WTC11 (cell line): ENCODE measurements at regions not wholly inside any gene's neighbourhood (a gene's known extent, or its start where the extent isn't known, plus 50 kb on each side); places are given as distances from the start of the nearest gene placed in this dataset.

Experiments used
- ATAC-seq: fragments of 200-7000 bp; cut with Tn5 transposase; 2 replicates; pipeline ENCODE4 v1.10.0; 2021; ENCODE audit warnings: mild to moderate bottlenecking, moderate library complexity
- CTCF ChIA-PET: fragments of 300-600 bp; sonication (Branson Sonifier 250); formaldehyde crosslinking; loops from one replicate; lab custom pipeline; 2021; ENCODE audit warnings: antibody characterized with exemption; lab: Charles Lee
- POLR2A ChIA-PET: fragments of 350-600 bp; sonication (Branson Sonifier 250); formaldehyde crosslinking; loops from one replicate; lab custom pipeline; 2021; ENCODE audit warnings: antibody characterized with exemption; lab: Charles Lee
- DNase-seq: peaks from one replicate; pipeline ENCODE4 v3.0.0; 2021; ENCODE audit warnings: low spot score
- H3K27ac Mint-ChIP-seq: 2 replicates; pipeline ENCODE4 v1.8.0; 2021; ENCODE audit warnings: mixed read lengths
- H3K27me3 Mint-ChIP-seq: 2 replicates; pipeline ENCODE4 v1.8.0; 2021; ENCODE audit warnings: low read depth, mild to moderate bottlenecking, moderate library complexity, mixed read lengths
- H3K36me3 Mint-ChIP-seq: 2 replicates; pipeline ENCODE4 v1.8.0; 2021; ENCODE audit warnings: mixed read lengths
- H3K4me1 Mint-ChIP-seq: 2 replicates; pipeline ENCODE4 v1.8.0; 2022; ENCODE audit warnings: mixed read lengths
- H3K4me3 Mint-ChIP-seq: 2 replicates; pipeline ENCODE4 v1.8.0; 2021; ENCODE audit warnings: mild to moderate bottlenecking, moderate library complexity, mixed read lengths
- H3K9me3 Mint-ChIP-seq: 2 replicates; pipeline ENCODE4 v1.8.0; 2021; ENCODE audit warnings: mixed read lengths
- CREM ChIP-seq: sonication (generic); formaldehyde crosslinking; IDR thresholded peaks from 2 replicates; pipeline ENCODE4 v1.8.1; 2022; ENCODE audit warnings: mild to moderate bottlenecking, missing genetic modification reagents, moderate library complexity
- ESRRA ChIP-seq: sonication (generic); formaldehyde crosslinking; IDR thresholded peaks from 2 replicates; pipeline ENCODE4 v1.8.1; 2022; ENCODE audit warnings: mild to moderate bottlenecking, missing genetic modification reagents, borderline replicate concordance
- FOXK1 ChIP-seq: sonication (generic); formaldehyde crosslinking; IDR thresholded peaks from 2 replicates; pipeline ENCODE4 v1.8.0; 2022; ENCODE audit warnings: mild to moderate bottlenecking, moderate library complexity, missing genetic modification reagents
- IRF2 ChIP-seq: sonication (generic); formaldehyde crosslinking; IDR thresholded peaks from 2 replicates; pipeline ENCODE4 v1.8.0; 2022; ENCODE audit warnings: low read depth, missing genetic modification reagents, borderline replicate concordance
- MXD4 ChIP-seq: fragments of 250-450 bp; sonication (Bioruptor Pico); IDR thresholded peaks from 2 replicates; pipeline ENCODE4 v1.8.0; 2021; ENCODE audit warnings: mild to moderate bottlenecking, moderate library complexity, borderline replicate concordance
- MYBL2 ChIP-seq: sonication (generic); formaldehyde crosslinking; IDR thresholded peaks from 2 replicates; pipeline ENCODE4 v1.8.1; 2023; ENCODE audit warnings: mild to moderate bottlenecking, moderate library complexity, missing genetic modification reagents
- NFE2L1 ChIP-seq: sonication (generic); formaldehyde crosslinking; IDR thresholded peaks from 2 replicates; pipeline ENCODE4 v1.8.1; 2023; ENCODE audit warnings: missing genetic modification reagents
- NR1H2 ChIP-seq: sonication (generic); formaldehyde crosslinking; IDR thresholded peaks from 2 replicates; pipeline ENCODE4 v1.9.0; 2021; ENCODE audit warnings: mild to moderate bottlenecking, moderate library complexity, missing genetic modification reagents
- NR2C2 ChIP-seq: sonication (generic); formaldehyde crosslinking; IDR thresholded peaks from 2 replicates; pipeline ENCODE4 v1.8.0; 2022; ENCODE audit warnings: mild to moderate bottlenecking, missing genetic modification reagents
- RORB ChIP-seq: fragments of 250-450 bp; sonication (Bioruptor Pico); IDR thresholded peaks from 2 replicates; pipeline ENCODE4 v1.9.0; 2021; ENCODE audit warnings: mild to moderate bottlenecking
- SOX15 ChIP-seq: fragments of 250-450 bp; sonication (Bioruptor Pico); IDR thresholded peaks from 2 replicates; pipeline ENCODE4 v1.9.0; 2021; ENCODE audit warnings: mild to moderate bottlenecking
- TEAD4 ChIP-seq: sonication (generic); formaldehyde crosslinking; IDR thresholded peaks from 2 replicates; pipeline ENCODE4 v1.8.0; 2022; ENCODE audit warnings: mild to moderate bottlenecking, missing genetic modification reagents
- ZNF219 ChIP-seq: sonication (generic); formaldehyde crosslinking; IDR thresholded peaks from 2 replicates; pipeline ENCODE4 v1.8.0; 2023; ENCODE audit warnings: missing genetic modification reagents, mild to moderate bottlenecking, borderline replicate concordance
- ZNF396 ChIP-seq: fragments of 250-450 bp; sonication (Bioruptor Pico); IDR thresholded peaks from 2 replicates; pipeline ENCODE4 v1.8.0; 2021; ENCODE audit warnings: mild to moderate bottlenecking, moderate library complexity, borderline replicate concordance
- TF ChIP-seq, protein P1 (sequence below): sonication (generic); formaldehyde crosslinking; IDR thresholded peaks from 2 replicates; pipeline ENCODE4 v1.8.1; 2023; ENCODE audit warnings: mild to moderate bottlenecking, missing genetic modification reagents
- TF ChIP-seq, protein P2 (sequence below): sonication (generic); formaldehyde crosslinking; IDR thresholded peaks from 2 replicates; pipeline ENCODE4 v1.8.1; 2022; ENCODE audit warnings: low read depth, mild to moderate bottlenecking, moderate library complexity, missing genetic modification reagents, borderline replicate concordance
- TF ChIP-seq, protein P3 (sequence below): fragments of 250-450 bp; sonication (Bioruptor Pico); IDR thresholded peaks from 2 replicates; pipeline ENCODE4 v1.9.0; 2021; ENCODE audit warnings: mild to moderate bottlenecking, borderline replicate concordance
- TF ChIP-seq, protein P4 (sequence below): fragments of 250-450 bp; sonication (Bioruptor Pico); IDR thresholded peaks from 2 replicates; pipeline ENCODE4 v1.9.0; 2021; ENCODE audit warnings: moderate library complexity, mild to moderate bottlenecking, inconsistent platforms, borderline replicate concordance
- TF ChIP-seq, protein P5 (sequence below): sonication (generic); formaldehyde crosslinking; IDR thresholded peaks from 2 replicates; pipeline ENCODE4 v1.8.1; 2023; ENCODE audit warnings: mild to moderate bottlenecking, missing genetic modification reagents
- TF ChIP-seq, protein P6 (sequence below): sonication (generic); formaldehyde crosslinking; IDR thresholded peaks from 2 replicates; pipeline ENCODE4 v1.8.0; 2022; ENCODE audit warnings: mild to moderate bottlenecking, missing genetic modification reagents
- TF ChIP-seq, protein P7 (sequence below): sonication (generic); formaldehyde crosslinking; IDR thresholded peaks from 2 replicates; pipeline ENCODE4 v1.8.1; 2023; ENCODE audit warnings: mild to moderate bottlenecking, moderate library complexity, missing genetic modification reagents

DNA sequence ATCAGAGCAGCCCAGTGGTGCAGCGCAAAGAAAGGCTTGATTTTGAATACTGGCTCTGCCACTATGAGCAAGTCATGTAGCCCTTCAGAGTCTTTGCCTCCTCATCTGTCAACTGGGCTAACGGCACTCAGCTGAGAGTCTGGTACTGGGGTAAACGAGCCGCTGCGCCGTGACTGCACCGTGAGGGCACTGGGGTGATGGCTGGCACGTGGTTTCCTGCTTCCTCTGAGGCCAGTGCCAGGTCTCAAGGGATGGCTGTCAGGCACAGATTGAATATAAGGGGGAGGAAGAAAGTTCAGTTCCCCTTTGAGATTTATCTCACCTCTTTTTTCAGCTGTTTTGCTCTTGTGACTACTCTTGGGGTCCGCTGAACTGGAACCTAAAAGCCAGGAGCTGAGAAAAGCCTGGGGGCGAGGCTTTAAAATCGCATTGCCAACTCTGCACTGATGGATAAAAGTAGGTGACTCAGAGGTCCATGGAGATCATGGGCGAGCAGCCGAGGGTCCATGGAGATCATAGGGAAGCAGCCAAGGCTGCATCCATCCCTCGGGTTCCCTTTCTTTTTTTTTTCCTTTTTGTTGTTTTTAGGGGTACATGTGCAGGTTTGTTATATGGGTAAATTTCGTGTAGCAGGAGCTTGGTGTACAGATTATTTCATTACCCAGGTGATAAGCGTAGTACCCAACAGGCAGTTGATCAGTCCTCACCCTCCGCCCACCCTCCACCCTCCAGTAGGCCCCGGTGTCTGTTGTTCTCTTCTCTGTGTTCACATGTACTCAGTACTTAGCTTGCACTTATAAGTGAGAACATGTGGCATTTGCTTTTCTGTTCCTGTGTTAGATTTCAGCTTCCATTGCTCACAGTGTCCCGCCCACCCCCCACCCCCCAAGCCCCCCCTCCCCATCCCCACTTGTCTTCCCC, 114.3 kb downstream of the SPP2 start:
- peaks cover 38% of the 10 kb centered on the region for H3K4me1 Mint-ChIP-seq
- no peaks in the 10 kb centered on the region for H3K36me3 Mint-ChIP-seq
- H3K27me3 Mint-ChIP-seq, result peaks cover 3% of the 10 kb centered on the region; the same call in 1 of the 2 replicates
- ChIA-PET CTCF (no interaction called here), POLR2A (no interaction called here)
- no peak overlapping the region for H3K27ac Mint-ChIP-seq
- DNase-seq (no peak), ATAC-seq (no peak)
- no peak for TF ChIP-seq IRF2 (CRISPR knock-in tag)
- TF ChIP-seq NR1H2 (CRISPR knock-in tag), result no peak
- TF ChIP-seq SOX15 (CRISPR knock-in tag), result no peak
- TF ChIP-seq, protein P1, sequence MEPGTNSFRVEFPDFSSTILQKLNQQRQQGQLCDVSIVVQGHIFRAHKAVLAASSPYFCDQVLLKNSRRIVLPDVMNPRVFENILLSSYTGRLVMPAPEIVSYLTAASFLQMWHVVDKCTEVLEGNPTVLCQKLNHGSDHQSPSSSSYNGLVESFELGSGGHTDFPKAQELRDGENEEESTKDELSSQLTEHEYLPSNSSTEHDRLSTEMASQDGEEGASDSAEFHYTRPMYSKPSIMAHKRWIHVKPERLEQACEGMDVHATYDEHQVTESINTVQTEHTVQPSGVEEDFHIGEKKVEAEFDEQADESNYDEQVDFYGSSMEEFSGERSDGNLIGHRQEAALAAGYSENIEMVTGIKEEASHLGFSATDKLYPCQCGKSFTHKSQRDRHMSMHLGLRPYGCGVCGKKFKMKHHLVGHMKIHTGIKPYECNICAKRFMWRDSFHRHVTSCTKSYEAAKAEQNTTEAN, result no peak
- H3K4me3 Mint-ChIP-seq, result no peak overlapping the region
- H3K9me3 Mint-ChIP-seq, result 0 out of 2 replicates have a peak, but pooled peaks cover 3% of the 10 kb centered on the region

DNA sequence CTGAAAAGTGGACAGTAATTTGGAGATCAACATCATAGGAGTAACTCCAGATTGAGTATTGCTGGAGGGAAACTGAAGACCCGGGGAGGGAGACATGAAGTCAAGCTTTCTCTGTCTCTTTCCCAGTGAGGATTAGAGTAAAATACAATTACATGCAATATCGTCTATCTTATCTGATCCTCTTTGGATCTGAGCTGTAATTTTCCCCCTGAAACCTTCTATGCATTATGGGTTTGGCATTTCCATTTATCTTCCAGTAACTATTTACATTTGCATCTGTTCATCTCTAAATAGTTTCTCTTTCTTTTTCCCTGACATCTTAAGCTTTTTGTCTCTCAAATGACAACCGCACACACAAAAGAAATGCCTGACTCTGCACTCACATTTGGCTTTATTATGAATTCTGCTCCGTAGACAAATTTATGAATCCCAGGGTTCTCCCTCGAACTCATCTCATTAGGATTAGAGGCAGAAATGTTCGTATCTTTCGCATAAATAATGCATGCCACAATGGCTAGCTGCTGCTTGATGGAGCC, 113.1 kb downstream of the SPP2 start:
- peaks cover 9% of the 10 kb centered on the region; the same call in 1 of the 2 replicates for H3K9me3 Mint-ChIP-seq
- H3K36me3 Mint-ChIP-seq, result no peaks in the 10 kb centered on the region
- no peak overlapping the region for H3K4me3 Mint-ChIP-seq
- TF ChIP-seq NFE2L1 (CRISPR knock-in tag), result no peak
- TF ChIP-seq, protein P2, sequence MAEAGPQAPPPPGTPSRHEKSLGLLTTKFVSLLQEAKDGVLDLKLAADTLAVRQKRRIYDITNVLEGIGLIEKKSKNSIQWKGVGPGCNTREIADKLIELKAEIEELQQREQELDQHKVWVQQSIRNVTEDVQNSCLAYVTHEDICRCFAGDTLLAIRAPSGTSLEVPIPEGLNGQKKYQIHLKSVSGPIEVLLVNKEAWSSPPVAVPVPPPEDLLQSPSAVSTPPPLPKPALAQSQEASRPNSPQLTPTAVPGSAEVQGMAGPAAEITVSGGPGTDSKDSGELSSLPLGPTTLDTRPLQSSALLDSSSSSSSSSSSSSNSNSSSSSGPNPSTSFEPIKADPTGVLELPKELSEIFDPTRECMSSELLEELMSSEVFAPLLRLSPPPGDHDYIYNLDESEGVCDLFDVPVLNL (CRISPR knock-in tag), result no peak
- TF ChIP-seq CREM (CRISPR knock-in tag), result no peak
- TF ChIP-seq, protein P3, sequence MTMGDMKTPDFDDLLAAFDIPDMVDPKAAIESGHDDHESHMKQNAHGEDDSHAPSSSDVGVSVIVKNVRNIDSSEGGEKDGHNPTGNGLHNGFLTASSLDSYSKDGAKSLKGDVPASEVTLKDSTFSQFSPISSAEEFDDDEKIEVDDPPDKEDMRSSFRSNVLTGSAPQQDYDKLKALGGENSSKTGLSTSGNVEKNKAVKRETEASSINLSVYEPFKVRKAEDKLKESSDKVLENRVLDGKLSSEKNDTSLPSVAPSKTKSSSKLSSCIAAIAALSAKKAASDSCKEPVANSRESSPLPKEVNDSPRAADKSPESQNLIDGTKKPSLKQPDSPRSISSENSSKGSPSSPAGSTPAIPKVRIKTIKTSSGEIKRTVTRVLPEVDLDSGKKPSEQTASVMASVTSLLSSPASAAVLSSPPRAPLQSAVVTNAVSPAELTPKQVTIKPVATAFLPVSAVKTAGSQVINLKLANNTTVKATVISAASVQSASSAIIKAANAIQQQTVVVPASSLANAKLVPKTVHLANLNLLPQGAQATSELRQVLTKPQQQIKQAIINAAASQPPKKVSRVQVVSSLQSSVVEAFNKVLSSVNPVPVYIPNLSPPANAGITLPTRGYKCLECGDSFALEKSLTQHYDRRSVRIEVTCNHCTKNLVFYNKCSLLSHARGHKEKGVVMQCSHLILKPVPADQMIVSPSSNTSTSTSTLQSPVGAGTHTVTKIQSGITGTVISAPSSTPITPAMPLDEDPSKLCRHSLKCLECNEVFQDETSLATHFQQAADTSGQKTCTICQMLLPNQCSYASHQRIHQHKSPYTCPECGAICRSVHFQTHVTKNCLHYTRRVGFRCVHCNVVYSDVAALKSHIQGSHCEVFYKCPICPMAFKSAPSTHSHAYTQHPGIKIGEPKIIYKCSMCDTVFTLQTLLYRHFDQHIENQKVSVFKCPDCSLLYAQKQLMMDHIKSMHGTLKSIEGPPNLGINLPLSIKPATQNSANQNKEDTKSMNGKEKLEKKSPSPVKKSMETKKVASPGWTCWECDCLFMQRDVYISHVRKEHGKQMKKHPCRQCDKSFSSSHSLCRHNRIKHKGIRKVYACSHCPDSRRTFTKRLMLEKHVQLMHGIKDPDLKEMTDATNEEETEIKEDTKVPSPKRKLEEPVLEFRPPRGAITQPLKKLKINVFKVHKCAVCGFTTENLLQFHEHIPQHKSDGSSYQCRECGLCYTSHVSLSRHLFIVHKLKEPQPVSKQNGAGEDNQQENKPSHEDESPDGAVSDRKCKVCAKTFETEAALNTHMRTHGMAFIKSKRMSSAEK (CRISPR knock-in tag), result no peak
- TF ChIP-seq, protein P4, sequence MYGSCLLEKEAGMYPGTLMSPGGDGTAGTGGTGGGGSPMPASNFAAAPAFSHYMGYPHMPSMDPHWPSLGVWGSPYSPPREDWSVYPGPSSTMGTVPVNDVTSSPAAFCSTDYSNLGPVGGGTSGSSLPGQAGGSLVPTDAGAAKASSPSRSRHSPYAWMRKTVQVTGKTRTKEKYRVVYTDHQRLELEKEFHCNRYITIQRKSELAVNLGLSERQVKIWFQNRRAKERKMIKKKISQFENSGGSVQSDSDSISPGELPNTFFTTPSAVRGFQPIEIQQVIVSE (CRISPR knock-in tag), result no peak
- no peak for TF ChIP-seq RORB (CRISPR knock-in tag)
- TF ChIP-seq, protein P5, sequence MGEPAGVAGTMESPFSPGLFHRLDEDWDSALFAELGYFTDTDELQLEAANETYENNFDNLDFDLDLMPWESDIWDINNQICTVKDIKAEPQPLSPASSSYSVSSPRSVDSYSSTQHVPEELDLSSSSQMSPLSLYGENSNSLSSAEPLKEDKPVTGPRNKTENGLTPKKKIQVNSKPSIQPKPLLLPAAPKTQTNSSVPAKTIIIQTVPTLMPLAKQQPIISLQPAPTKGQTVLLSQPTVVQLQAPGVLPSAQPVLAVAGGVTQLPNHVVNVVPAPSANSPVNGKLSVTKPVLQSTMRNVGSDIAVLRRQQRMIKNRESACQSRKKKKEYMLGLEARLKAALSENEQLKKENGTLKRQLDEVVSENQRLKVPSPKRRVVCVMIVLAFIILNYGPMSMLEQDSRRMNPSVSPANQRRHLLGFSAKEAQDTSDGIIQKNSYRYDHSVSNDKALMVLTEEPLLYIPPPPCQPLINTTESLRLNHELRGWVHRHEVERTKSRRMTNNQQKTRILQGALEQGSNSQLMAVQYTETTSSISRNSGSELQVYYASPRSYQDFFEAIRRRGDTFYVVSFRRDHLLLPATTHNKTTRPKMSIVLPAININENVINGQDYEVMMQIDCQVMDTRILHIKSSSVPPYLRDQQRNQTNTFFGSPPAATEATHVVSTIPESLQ (CRISPR knock-in tag), result no peak
- TF ChIP-seq FOXK1 (CRISPR knock-in tag), result no peak
- TF ChIP-seq MXD4 (CRISPR knock-in tag), result no peak
- TF ChIP-seq MYBL2 (CRISPR knock-in tag), result no peak
- no peak for TF ChIP-seq ZNF396 (CRISPR knock-in tag)
- TF ChIP-seq TEAD4 (CRISPR knock-in tag), result no peak
- no peak for TF ChIP-seq NR1H2 (CRISPR knock-in tag)
- no peak for TF ChIP-seq ZNF219 (CRISPR knock-in tag)
- no peak for TF ChIP-seq NR2C2
- no peak for TF ChIP-seq ESRRA (CRISPR knock-in tag)
- TF ChIP-seq, protein P6, sequence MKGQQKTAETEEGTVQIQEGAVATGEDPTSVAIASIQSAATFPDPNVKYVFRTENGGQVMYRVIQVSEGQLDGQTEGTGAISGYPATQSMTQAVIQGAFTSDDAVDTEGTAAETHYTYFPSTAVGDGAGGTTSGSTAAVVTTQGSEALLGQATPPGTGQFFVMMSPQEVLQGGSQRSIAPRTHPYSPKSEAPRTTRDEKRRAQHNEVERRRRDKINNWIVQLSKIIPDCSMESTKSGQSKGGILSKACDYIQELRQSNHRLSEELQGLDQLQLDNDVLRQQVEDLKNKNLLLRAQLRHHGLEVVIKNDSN (CRISPR knock-in tag), result no peak
- TF ChIP-seq, protein P7, sequence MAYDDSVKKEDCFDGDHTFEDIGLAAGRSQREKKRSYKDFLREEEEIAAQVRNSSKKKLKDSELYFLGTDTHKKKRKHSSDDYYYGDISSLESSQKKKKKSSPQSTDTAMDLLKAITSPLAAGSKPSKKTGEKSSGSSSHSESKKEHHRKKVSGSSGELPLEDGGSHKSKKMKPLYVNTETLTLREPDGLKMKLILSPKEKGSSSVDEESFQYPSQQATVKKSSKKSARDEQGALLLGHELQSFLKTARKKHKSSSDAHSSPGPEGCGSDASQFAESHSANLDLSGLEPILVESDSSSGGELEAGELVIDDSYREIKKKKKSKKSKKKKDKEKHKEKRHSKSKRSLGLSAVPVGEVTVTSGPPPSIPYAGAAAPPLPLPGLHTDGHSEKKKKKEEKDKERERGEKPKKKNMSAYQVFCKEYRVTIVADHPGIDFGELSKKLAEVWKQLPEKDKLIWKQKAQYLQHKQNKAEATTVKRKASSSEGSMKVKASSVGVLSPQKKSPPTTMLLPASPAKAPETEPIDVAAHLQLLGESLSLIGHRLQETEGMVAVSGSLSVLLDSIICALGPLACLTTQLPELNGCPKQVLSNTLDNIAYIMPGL, result no peak
- no peak for TF ChIP-seq IRF2 (CRISPR knock-in tag)
- ATAC-seq (no peak), DNase-seq (no peak)
- H3K27me3 Mint-ChIP-seq, result no peaks in the 10 kb centered on the region
- CTCF ChIA-PET, result no interaction called here
- H3K4me1 Mint-ChIP-seq, result peaks cover 30% of the 10 kb centered on the region
- H3K27ac Mint-ChIP-seq, result no peak overlapping the region
- POLR2A ChIA-PET, result no interaction called here
